ENCODE measurements at regions not wholly inside any gene's neighbourhood (a gene's known extent, or its start where the extent isn't known, plus 50 kb on each side); places are given as distances from the start of the nearest gene placed in this dataset.

- POLR2A ChIA-PET (ENCODE audit: low non-redundant PET): no interaction called here
- DNase-seq (ENCODE audit: low spot score): no peak
- no peak overlapping the region for H3K27ac ChIP-seq
- CTCF ChIA-PET: no interaction called here
- TF ChIP-seq CTCF (conservative IDR thresholded peaks at IDR 0.05; ENCODE audit: low read depth): no peak
These were observed 680.4 kb downstream of the TDRD15 start for GRCh38 chr2:21804151-21804550.

GRCh38 chr2:21811541-21811940 lies 687.8 kb downstream of the TDRD15 start:
- ChIA-PET CTCF (no interaction called here), POLR2A (ENCODE audit: low non-redundant PET) (no interaction called here)
- no peak overlapping the region for H3K27ac ChIP-seq
- DNase-seq (ENCODE audit: low spot score): no peak
- TF ChIP-seq CTCF (conservative IDR thresholded peaks at IDR 0.05; ENCODE audit: low read depth): no peak

- ChIA-PET POLR2A (ENCODE audit: low non-redundant PET) (no interaction called here), CTCF (no interaction called here)
- H3K27ac ChIP-seq: no peak overlapping the region
- TF ChIP-seq CTCF (conservative IDR thresholded peaks at IDR 0.05; ENCODE audit: low read depth): no peak
- DNase-seq (ENCODE audit: low spot score): no peak
These were observed 689.0 kb downstream of the TDRD15 start for GRCh38 chr2:21812766-21813165.

GRCh38 chr2:21814588-21815149 lies 690.9 kb downstream of the TDRD15 start:
- DNase-seq (ENCODE audit: low spot score): no peak
- ChIA-PET POLR2A (ENCODE audit: low non-redundant PET) (no interaction called here), CTCF (interaction anchor here (0.6 kb wide), 1 partner anchor 1030 kb away, joined by 3 read pairs; no protein-coding TSS in a partner anchor)
- TF ChIP-seq CTCF (conservative IDR thresholded peaks at IDR 0.05; ENCODE audit: low read depth): no peak
- H3K27ac ChIP-seq: no peak overlapping the region

- POLR2A ChIA-PET (ENCODE audit: low non-redundant PET): no interaction called here
- no peak for TF ChIP-seq CTCF (conservative IDR thresholded peaks at IDR 0.05; ENCODE audit: low read depth)
- CTCF ChIA-PET: no interaction called here
- no peak overlapping the region for H3K27ac ChIP-seq
- DNase-seq (ENCODE audit: low spot score): no peak
These were observed 694.5 kb downstream of the TDRD15 start for GRCh38 chr2:21818212-21818795.

- CTCF ChIA-PET: interaction anchor here (0.6 kb wide), 1 partner anchor 25 kb away, joined by 5 read pairs; no protein-coding TSS in a partner anchor
- DNase-seq (ENCODE audit: low spot score): no peak
- POLR2A ChIA-PET (ENCODE audit: low non-redundant PET): no interaction called here
These were observed 695.7 kb downstream of the TDRD15 start for GRCh38 chr2:21819454-21819853.

More at GRCh38 chr2:21819454-21819853, 695.7 kb downstream of the TDRD15 start:
- TF ChIP-seq CTCF (conservative IDR thresholded peaks at IDR 0.05; ENCODE audit: low read depth): no peak
- no peak overlapping the region for H3K27ac ChIP-seq
